Midbrain (tissue), 1 donor: ENCODE measurements at regions not wholly inside any gene's neighbourhood (a gene's known extent, or its start where the extent isn't known, plus 50 kb on each side); places are given as distances from the start of the nearest gene placed in this dataset.
"Not testable (repeated sequence)": the region's sequence is repeated elsewhere in the genome, so short reads cannot be mapped to it uniquely, and the experiment has no call there.

Experiments
- DNase-seq: peaks from one replicate; lab custom pipeline; 2025; lab: John Stamatoyannopoulos, UW

DNA sequence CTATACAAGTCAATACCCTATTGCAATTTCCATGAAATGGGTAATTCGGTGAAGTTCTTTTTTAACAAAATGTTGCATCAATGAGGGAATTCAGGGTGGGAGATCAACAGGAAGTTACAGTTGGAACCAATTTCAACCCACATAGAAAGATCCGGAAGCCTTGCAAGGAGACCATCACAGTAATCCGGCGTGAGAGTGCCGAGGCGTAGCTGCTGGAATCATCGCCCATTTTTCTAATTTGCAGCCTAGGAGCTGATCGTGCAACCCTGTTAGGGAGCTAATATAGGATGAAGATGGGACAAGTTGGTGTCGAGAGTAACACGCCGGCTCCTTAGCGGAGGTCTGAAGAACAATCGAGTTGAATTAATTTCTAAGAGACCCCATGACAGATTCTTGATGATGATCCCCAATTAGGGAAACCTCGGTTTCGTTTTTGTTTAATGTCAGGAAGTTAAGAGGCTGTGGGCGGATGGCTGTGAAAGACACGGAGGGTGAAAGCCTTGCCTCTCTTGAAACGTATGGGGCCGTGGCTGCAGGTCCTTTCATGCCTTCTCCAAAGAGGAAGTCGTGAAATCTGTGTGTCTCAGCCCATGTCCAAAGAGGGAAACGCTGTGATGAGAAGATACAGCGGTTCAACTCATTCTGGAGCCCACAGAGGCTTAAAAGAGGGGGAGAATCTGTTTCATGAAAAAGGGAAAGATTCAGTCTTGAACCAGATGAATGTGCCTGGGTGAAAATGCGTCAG lies 51.2 kb upstream of the CARD11 start:
- peak; percentile 6 for DNase-seq

DNA sequence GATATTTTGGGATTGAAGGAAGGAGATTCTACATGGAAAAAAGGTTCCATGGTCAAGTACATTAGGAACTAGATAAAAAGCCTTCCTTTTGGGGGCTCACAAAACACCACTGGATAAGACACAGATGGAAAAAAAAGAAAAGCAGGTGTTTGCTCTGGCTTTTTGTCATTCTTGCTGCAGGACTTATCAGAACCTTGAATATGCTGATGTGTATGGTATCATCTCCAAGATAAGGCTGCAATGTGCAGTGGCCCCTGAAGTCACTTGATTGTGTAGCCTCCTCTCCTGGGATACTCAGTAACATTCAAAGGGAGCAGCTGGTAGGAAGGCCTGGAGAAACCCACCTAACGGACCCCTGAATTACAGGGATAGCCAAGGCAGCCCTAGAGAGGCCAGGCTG lies 54.1 kb upstream of the CARD11 start:
- no peak for DNase-seq

DNA sequence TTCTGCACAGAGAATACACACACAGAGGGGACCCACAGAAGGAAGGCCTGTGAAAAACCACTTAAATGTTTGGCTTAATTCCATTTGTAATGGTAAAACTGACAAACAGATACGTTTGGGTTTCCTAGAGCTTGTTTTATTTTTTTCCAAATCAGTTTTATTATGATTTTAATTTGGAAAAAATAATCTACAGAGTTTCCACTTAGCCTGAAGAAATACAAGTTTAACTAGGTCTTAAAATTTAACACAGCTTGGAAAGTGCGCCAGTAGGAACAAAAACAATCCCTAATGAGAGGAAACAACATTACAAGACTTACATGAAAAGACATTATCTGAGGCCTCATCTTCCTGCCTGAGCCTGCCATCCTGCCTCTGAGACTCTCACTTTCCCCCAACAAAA lies 58.5 kb upstream of the CARD11 start:
- DNase-seq = no peak

DNA sequence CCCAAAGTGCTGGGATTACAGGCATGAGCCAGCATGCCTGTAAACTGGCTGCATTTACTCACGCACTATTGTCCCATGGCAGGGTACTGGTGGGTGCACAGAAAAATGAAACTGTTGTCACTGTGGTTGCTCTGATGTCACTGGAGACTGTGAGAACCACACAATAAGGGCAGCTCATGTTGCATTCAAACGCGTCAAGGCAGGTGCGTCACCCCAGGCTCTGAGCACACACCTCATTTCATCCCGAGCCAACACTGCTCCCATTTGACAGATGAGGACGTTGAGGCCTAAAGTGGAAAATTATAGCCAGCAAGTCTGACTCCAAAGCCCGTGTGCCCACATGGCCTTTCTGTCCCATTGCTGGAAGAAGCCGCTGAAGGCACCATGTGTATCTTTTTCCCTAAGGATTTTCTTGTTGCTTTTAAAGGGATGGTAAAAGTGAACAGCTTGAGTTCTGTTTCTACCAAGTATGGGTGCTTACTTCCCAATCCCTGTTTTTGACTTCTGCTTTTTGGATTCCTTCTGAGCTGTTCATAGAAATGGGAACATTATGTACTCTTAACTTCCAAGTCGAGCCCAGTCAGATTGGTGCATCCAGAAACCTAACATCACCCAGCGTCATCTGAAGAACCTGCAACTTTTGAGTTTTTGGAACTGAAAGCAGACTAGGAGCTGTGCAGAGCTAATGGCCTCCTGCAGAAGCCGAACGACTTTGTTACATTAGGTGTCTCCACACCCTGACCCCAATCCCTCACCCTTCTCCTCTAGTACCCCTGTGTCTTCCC lies 60.1 kb upstream of the CARD11 start:
- DNase-seq = peak; percentile 7

DNA sequence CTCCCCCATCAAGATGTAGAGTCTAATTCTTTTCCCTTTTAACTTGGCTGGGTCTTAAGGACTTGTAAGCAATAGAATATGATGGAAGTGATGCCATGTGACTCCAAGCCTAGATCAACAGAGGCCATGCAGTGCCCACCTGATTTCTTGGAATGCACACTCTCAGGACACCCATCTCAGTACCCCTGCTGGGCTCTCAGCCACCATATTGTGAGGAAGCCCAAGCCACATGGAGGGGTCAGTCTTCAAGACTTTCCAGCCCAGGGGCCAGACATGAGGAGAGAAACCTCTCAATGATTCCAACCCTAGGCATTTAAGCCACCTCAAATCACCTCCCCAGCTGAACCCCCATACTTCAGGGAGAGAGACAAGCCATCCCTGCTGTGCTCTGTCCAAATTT lies 62.2 kb upstream of the CARD11 start:
- DNase-seq = no peak

DNA sequence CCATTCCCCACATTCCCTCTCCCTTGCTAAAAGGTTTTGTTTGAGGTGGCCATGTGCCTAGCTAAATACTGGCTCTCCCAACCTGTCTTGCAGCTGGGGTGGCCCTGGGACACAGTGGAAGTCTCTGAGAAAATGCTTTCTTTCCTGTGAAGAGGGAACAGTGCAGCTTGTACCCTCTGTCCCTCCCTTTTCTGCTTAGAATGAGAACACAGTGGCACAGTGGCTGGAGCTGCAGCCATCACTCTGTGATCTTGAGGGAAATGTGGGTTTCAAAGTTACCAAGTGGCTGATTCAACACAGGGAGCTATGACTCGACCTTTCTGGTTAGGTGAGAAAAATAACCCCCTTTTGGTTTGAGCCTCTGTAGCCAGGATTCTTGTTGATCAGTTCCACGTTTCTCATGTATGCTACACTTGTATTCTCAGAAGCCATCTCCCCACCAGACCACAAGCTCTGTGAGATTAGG lies 62.7 kb upstream of the CARD11 start:
- DNase-seq = no peak

DNA sequence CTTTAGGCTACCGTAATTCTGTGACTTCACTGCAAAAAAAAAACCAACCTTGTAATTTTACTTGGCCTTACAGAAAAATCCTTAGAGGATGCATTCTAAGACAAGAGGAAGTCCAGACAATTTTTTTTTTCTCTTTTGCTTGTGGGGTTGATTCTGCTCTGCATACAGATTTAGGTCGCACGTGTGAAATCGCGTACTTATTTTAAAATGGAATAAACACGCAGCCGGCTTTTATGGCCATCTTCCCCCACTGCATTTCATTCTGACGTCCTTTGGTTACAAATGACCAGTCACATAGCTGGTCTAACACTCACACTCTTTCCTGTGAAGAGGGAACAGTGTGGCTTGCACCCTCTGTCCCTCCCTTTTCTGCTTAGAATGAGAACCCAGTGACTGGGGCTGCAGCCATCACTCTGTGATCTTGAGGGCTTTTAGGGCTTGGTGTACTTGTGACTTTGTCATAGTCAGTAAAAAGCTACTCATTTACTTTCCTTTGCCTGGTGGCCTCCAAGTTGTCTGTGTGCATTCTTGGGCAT lies 63.6 kb upstream of the CARD11 start:
- DNase-seq = no peak

DNA sequence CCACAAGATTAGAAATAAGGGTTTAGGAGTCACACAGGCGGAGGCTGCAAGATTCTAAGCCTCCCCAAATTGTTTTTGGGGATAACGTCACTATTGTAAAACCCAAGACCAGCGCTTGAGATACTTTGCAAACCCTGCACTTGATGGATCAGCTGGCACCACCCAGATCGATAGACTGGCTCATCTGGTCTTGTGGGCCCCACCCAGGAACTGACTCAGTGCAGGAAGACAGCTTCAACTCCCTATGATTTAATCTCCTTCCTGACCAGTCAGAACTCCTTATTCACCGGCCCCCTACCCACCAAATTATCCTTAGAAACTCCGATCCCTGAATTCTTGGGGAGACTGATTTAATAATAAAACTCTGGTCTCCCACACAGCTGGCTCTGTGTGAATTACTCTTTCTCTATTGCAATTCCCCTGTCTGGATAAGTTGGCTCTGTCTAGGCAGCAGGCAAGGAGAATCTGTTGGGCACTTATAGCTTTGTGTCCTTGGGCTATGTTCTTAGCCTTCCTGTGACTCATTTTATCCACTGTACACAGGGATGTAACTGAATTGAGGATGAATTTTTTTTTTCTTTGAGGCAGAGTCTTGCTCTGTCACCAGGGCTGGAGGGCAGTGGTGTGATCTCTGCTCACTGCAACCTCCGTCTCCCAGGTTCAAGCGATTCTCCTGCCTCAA lies 64.4 kb upstream of the CARD11 start:
- no peak for DNase-seq

DNA sequence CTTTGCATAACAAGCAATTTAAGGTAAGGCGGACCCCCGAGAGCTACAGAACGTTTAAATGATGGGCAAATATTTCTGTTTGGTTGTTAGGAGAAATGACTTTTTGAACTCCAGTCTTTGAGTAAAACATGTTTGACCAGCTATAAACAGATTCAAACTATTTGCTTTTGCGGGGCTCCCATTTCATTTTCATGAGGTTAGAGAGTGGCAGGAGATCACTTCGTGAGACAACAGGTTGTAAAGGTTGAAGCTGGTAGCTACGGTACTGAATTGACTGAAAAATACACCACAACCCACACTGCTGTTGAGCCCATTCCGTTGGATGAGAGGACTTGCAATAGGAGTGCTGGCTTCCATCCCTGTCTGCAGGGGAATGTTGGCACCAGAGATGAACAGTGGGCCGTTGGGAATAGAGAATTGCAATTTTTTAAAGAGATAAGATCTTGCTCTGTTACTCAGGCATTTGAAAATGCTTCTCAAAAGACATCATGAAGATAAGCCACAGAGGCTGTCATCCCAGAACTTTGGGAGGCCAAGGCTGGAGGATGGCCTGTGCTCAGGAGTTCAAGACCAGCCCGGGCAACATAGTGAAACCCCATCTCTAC lies 65.7 kb upstream of the CARD11 start:
- no peak for DNase-seq

DNA sequence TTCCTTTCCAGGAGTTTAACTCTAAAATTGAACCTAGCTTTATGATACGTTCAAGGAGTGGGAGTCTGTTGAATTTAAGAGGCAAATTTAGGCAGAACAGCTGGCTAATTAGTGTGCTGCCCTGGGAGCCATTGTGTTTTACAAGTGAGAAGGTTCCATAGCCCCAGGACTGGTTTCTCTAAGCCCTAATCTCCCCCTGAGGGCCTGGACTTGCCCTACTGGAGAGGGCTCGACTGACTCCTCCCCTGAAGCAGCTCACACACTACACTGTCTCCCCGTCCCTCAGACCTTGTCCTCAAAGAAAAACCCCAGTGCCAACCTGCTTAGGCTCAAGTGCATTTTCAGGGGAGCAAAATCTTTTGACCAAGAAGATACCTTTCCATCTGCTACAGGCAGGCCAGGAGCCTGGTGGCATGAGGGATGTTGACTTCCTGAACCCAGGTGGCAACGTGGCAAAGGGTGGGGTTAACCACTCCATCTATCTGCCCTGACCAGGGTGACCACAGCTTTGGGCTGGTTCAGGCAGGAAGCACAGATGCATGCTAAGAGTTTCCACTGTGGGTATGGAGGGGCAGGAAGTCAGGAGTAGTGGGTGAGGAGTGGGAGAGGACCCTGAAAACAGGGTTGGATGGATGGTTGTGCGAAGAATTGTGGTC lies 68.9 kb upstream of the CARD11 start:
- DNase-seq = no peak

DNA sequence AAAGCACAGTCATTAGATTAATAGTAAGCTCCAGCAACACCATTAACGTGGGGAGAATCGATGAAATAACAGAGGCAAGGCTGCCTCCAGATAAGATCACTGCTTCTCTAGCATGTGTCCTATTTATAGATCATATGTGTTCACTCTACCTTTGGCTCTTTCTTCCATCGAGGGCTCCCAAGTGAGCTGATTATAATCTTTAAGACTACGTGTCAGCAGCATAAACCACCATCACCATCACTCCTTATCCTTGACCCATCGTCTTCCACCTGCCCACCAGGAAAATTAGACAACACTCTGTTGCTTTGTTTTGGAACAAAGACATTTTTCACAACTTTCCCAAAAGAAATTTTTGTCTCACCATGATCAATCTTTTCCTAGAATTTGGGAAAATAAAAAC lies 71.2 kb upstream of the CARD11 start:
- DNase-seq = no peak

DNA sequence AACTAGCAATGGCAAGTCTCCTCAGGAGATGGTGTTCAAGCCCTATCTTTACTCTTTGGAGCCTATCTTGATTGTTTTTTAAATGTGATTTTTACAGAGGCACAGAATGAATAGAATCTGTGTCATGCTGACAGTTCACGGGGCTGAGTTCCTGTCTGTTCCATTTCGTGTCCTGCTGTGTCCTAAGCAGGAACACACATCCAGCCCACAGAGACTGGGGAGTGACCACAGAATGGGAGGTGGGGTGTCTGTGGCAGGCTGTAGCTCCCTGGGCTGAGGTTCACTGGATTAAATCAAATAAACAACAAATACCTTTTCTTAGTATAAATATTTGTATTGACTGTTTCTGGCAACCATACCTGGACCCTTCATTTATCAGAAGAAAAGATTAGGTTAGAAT lies 73.4 kb upstream of the CARD11 start:
- DNase-seq = no peak

DNA sequence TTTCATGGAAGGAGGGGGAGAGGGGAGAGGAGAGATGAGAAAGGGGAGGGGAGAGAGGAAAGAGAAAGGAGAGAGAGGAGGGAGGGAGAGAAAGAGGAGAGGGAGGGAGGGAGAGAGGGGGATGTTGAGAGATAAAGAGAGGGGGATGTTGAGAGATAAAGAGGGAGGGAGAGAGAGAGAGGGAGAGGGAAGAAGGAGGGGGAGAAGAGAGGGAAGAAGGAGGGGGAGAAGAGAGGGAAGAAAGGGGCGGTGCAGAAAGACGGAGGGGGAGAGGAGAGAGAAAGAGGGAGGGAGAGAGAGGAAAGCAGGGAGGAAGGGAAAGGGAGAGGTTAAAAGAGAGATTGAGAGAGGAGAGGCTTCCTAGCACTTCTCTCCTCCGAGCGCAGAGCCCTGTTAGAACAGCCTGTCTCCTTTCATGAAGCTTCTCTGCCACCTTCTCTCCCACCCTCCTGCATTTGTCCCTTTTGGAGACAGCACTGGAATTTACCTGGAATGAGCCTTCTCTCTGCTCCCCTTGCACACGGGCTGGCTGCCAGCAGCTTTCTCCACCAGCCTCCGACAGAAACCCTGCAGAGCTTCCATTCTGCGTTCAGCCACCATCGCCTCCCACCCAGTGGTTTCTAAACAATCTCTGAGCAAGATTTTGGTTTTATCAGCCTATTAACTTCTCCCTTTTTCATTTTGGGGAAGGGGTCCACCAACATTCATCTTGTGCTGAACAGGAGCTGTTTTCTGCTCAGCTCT lies 74.0 kb upstream of the CARD11 start:
- DNase-seq = no peak

DNA sequence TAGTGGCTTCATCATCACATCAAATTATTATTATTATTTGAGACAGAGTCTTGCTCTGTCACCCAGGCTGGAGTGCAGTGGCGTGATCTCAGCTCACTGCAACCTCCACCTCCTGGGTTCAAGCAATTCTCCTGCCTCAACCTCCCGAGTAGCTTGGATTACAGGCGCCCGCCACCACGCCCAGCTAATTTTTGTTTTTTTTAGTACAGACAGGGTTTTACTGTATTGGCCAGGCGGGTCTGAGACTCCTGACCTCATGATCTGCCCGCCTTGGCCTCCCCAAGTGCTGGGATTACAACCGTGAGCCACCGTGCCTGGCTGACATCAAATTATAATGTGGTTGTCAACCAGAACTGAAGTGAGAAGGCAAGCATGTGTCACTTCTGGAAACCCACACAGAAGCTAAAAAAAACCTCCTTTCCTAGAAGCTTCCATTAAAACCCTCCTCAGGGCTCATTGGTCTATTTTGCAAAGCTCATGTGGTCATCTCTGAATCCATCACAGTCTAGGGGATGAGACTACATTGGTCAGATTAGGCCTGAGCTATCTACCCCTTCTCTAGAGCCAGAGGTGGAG lies 75.8 kb upstream of the CARD11 start:
- not testable (repeated sequence) for DNase-seq

DNA sequence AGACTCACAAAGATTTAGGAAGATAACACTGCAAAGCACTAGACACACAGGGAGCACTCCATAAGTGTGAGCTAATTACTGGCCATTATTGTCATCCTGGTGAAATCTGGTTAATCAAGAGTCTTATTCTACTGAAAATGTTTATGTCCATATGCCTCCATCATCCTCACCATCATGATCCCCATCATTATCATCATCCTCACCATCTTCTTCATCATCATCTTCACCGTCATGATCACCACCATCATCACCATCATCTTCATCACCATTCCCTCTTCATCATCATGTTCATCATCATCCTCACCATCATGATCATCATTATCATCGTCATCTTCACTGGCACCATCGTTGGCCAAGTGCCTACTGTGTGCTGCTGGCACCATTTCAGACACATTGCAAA lies 76.3 kb upstream of the CARD11 start:
- DNase-seq = no peak

DNA sequence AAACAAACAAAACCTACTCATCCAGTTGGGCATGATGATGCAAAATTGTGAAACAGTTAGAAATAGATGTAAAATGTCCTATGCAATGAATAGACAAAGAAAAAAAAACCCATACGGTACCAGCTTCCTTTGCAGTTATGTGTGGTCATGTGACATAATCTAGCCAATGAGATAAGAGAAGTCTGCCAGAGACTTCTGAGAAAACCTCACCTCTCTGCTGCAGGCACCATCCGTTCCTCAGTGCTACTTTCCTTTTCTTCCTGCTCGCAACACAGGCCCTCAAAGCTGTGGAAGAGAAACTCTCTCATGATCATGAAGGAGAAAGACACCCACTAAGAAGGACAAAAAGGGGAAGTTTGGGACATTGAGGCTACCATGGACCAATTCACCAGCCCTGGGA lies 76.8 kb upstream of the CARD11 start:
- no peak for DNase-seq

DNA sequence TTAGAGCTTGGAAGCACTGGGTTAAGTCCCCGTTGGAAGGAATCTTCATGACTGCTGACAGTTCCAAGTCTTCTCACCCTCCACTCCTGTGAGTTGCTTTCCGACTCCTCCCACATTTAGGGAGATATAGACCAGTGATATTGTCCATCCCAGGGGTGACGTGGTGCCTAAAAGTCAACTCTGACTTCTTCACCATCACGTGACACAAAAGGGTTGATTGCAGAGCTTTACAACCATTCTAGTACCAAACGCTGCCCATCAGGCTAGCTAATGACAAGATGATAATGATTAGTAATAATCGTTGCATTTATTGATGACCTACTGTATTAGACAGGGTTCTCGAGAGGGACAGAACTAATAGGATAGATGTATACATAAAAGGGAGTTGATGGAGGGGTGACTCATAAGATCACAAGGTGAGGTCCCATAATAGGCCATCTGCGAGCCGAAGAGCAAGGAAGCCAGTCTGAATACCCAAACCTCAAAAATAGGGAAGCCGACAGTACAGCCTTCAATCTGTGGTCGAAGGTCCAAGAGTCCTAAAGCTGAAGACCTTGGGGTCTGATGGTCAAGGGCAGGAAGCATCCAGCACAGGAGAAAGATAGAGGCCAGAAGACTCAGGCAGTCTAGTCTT lies 85.3 kb upstream of the CARD11 start:
- no peak for DNase-seq

DNA sequence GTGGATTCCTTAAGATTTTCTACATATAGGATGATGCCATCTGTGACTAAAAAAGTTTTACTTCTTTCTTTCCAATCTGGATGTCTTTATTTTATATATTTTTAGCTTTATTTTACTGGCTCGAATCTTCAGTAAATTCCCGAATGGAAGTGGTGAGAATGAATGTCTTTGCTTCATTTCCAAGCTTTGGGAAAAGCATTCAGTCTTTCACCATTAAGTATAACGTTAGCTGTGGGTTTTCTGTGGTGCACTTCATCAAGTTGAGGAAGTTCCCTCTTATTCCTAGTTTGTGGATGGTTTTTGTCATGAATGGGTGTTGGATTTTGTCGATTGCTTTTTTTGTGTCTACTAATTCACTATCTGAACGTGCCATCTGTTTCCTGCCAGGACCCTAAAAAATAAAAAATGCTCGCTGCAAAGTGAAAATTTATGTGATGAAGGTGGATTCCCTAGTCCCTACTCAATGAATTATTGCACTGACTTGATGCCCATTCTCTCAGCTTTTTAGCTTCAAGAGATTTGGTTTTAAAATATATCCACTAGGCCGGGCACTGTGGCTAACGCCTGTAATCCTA lies 90.2 kb upstream of the CARD11 start:
- DNase-seq = no peak

DNA sequence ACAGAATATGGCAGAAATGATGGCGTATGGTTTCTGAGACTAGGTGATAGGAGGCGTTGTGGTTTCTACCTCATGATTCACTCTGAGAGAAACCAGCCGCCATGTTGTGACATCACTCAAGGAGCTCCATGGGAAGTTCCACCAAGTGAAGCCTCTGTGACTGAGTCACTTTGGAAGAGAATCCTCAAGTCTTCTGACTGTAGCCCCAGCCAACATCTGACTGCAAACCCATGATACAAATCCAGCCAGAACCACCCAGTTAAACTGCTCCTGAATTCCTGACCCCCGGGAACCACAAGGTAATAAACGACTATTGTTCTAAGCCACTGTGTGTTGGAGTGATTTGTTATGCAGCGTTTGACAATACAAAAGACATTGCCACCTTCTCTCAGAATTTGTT lies 91.1 kb upstream of the CARD11 start:
- DNase-seq = no peak

DNA sequence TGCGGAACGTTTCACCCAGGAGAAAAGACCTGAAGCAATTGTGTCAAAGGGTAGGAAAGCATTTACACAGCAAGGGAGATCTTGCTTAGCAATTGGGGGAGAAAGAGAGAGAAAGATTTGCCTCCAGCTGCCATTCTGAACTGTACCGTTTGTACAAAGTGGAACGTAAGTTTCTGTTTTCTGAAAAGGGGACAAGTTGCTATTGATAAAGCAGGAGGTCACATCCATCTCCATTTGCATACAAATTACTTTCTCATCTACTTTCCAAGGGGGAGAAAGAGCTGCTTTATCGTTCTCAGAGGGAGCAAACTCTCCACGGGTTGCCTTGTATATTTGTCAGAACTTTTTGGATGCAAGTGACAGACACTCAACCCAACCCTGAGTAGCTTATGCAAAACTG lies 92.0 kb upstream of the CARD11 start:
- no peak for DNase-seq
